ENCODE measurements at regions not wholly inside any gene's neighbourhood (a gene's known extent, or its start where the extent isn't known, plus 50 kb on each side); places are given as distances from the start of the nearest gene placed in this dataset.
A peak's percentile ranks its signal among the peaks of the same experiment; 100 is the strongest.
"Not testable (repeated sequence)": the region's sequence is repeated elsewhere in the genome, so short reads cannot be mapped to it uniquely, and the experiment has no call there.

DNA sequence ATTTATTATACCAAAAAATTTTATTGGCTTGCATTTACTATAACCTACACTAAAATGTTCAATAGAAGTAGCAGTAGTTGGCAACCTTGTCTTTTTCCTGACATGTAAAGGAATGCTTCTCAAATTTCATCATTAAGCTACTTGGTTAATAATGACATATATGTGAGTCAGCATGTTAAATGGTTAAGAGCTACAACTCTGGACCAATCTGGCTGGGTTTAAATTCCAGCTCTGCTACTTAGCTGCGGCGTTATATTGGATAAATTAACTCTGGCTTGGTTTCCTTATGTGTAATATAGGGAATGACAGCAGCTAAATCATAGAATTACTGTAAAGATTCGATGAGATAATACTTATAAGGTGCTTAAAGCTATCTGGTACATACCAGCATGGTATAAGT lies 53.7 kb upstream of the OTOGL start:
- DNase-seq (ENCODE audit: low read depth in 4 of 4, low spot score in 3 of 4), result no peak

DNA sequence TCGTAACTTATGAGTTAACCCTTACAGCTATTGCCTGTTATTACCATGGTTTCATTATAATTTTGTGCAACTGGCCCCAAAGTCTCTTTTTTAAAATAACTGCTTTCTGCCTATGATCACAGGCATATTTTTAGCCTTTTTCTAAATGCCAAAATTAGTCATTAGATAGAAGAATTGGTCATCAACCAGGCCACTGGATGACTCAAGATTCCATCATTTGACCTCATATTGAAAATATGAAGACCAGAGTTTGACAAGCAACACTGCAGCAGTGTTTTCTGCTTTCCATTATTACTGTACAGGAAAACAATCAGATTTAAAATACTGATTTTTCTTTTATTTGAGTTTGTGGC lies 54.7 kb upstream of the OTOGL start:
- no peak for DNase-seq (ENCODE audit: low read depth in 4 of 4, low spot score in 3 of 4)

DNA sequence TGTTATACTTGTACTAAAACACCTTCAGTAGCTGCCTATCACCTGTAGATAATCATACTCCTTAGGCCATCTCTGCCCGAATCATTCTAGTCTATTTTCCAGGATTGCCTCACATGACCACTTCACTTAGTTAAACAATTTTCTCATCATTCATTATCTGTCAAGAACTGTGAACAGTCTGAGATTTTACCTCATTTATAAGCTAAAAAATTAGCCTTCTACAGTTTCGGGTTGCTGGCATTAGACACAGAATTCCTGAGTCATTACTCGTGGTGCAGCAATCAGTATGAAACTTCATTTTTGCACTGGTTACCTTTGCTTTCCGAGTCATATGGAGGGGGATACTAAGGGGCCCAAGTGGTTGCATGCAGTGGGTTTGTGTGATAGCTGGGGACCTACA lies 57.6 kb upstream of the OTOGL start:
- no peak for DNase-seq (ENCODE audit: low read depth in 4 of 4, low spot score in 3 of 4)

DNA sequence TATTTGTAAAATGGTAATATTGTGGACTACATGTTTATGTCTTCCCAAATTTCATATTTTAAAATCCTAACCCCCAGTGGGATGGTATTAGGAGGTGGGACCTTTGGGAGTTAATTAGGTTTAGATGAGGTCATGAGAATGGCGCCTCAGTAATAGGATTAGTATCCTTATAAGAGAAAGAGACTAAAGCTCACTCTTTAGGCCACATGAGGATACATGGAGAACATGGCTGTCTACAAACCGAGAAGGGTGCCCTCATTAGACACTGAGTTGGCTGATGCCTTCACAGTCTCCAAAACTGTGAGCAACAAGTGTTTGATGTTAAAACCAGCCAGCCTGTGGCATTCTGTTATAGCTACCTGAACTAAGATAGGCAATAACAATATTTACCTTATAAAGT lies 58.3 kb upstream of the OTOGL start:
- no peak for DNase-seq (ENCODE audit: low read depth in 4 of 4, low spot score in 3 of 4)

DNA sequence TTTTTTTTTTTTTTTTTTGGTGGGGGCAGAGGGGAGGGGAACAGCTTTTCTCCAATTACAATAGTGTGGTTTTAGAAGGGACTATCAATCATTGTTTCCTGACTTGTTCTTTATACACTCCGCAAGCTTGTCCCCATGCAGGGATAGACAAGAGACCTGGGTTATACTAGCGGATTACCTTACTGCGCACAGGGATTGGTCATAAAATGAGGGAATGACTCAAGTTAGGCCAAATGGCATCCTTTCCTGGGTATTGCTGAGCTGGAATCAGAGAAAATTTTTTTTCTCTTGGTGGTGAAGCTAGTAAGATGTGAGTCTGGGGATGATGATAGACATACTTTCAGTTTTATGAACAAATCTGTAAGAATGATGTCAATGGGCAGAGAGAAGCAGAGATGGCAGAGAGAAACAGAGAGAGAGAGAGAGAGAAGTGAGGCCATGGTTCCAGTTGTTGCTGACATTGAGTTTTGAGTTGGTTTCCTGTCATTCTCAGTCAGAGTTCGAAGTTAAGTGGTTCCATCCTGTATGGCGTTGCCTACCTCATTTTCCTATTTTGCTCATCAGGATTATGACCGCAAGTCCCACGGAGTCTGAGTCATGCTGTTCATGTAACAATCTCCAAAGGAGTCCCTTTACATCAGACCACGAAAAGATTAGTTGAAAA lies 59.1 kb upstream of the OTOGL start:
- no peak for DNase-seq (ENCODE audit: low read depth in 4 of 4, low spot score in 3 of 4)

DNA sequence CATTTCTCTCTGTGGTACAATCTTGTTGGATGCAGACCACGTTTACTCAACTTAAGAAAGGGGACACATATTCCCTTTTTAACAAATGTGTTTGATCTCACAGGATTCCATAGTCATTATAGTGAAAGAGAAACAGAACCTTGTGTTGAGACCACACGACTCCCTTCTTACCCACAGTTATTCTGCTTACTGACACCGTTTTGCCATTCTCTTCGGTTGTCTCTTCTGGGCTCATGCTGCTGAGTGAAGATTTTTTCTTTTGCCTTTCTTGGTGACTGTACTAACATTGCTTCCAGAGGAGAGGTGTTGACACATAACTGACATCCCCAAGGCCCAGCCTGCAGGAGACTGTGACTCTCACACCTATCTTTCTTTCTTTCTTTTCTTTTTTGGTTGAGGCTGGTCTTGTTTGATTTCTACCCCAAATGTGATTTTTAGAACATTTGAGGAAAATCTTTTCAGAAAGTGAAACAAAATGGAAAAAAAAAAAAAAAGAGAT lies 61.2 kb upstream of the OTOGL start:
- DNase-seq (ENCODE audit: low read depth in 4 of 4, low spot score in 3 of 4), result no peak

DNA sequence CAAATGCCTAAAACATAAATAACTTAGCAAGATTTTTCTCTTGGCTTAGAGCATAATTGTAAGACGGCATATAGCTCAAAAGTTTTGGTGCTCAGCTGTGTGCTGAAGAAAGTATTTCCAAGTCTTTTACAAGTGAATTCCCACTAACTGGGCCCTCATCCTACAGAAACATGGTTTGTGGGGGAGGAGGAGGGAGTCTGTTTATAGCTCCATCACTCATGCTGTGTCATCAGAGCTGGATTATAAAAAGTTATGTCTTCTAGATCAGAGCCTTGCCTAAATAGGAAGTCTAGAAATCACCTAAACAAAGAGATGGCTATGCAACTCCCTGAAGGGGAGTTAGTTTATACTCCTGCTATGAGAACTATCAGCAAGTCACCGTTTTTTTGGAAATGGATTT lies 65.9 kb upstream of the OTOGL start:
- DNase-seq (ENCODE audit: low read depth in 4 of 4, low spot score in 3 of 4), result peak; percentile 29 to 52 (median 41)

DNA sequence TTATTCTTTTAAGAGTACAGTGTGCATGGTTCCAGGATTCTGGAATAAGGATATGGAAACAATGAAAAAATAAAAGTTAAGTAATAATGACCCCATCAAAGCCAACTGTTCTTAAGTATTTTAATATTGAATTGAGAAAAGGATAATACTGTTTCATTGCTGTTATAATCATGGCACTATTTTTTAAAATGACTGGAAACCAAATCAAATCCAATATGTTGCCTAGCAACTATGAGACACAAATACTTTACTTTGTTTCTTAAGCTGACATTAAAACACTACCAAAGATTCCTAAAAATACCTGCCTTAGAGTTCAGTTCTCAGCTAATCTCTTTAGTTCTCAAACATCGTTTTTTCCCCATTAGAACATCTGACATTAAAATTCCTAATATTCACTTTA lies 66.4 kb upstream of the OTOGL start:
- no peak for DNase-seq (ENCODE audit: low read depth in 4 of 4, low spot score in 3 of 4)

DNA sequence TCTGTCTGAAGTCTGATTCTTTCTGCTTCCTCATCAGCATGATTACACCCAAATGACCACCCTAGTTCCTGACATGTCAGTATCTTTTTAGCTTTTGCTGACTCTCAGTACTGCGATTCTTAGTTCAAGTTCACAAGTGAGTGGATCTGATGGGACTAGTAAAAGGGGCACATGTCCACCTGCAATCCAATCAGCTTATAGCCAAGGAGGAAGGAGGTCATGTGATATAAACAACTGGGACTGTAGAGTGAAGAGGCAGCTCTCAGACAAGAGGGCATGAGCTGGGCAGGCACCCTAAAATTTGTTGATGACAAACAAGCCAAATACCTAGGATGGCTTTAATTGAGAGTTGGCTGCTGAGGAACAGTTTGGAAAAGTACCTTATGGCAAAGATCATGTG lies 68.1 kb upstream of the OTOGL start:
- no peak for DNase-seq (ENCODE audit: low read depth in 4 of 4, low spot score in 3 of 4)

DNA sequence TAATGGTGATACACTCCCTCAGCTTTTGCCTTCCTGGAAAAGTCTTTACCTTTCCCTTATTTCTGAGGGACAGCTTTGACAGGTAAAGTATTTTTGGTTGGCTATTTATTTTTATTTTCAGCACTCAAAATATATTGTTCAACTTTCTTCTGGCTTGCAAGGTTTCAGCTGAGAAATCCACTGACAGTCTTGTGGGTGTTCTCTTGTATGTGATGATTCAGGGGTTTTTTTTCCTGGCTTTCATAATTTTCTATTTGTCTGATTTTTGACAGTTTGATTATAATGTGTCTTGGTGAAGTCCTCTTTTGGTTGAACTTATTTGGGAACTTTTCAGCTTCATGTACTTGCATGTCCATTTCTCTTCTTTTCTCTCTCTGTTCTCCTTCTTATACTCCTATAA lies 73.7 kb upstream of the OTOGL start:
- DNase-seq (ENCODE audit: low read depth in 4 of 4, low spot score in 3 of 4), result no peak

DNA sequence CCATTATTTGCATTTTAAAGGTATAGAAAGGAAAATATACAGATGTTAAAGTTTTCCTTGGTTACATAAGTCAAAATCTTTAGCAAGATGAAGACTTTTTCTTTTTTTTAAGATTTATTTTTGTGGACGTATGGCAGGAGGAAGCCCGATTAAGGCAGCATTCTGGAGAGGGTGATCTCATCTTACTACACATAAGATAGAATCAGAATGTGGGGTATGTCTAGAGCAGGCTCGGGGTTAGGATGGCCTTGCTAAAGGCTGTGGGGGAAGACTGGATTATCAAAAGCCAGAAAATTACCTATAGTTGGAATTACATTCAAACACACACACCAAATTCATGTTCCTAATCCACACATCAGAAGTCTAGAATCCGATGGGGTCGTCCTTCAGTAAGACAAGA lies 79.6 kb upstream of the OTOGL start:
- DNase-seq (ENCODE audit: low read depth in 4 of 4, low spot score in 3 of 4), result no peak

DNA sequence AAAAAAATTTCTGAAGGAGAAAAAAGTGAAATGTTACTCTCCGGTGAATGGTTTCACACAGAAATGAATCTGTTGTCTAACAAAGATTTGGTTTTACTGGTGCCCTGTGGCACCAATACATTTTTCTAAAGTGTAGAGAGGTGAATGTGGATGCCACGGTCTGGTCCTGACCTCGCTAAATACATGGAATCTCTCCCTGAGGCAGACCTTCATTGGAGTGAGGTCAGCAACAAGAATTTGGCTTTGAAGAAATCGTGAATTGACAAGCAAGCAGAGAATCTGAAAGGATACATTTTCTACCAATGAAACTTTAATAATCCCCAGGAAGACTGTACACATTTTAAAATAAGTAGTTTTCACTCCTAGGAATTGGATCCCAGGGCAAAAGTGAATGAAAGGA lies 81.2 kb upstream of the OTOGL start:
- DNase-seq (ENCODE audit: low read depth in 4 of 4, low spot score in 3 of 4), result no peak

DNA sequence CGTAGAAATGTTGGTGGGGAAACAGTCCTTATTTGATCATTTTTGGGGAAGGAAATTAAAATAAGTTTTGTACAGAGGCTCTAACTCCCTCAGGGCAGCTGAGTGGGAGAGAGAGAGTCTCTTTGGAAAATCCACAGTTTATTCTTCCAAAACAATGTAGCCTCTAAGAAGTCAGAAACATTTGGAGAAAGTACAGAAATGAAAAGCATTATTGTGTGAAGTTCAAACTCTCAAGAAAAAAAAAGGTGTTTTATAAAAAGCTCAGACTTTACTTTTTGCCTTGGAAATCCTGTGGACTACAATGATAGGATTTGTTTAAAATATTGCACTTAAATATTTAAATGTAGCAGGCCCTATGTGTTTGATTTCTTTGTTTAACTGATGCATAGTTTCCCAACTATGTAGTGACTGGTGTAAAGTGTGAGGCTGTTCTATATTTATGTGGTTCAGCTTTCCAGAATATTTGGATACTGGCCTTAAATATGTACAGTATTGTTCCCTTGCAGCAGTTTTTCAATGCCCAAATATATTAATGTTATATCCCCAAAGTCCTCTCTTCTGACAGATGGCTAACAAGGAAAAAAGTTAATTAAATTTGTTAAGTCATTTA lies 82.0 kb upstream of the OTOGL start:
- DNase-seq (ENCODE audit: low read depth in 4 of 4, low spot score in 3 of 4), result no peak

DNA sequence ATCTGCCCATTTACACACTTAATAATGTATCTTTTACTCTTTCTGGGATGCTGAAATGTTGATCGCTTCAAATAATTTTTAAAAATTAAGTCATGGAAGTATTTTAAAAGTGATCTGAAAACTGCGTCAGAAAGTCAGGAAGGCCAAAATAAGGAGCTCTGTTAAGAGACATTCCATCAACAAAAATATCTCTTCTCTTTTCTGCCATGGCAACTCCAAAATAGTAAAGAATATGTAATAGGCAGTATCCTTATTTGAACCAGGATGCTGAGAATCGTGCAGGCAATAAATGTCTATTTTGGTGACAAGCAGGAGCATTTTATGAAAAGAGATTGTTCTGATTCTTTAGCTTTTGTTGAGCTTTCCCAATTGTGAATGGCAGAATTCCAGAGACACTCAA lies 81.8 kb upstream of the PPP1R12A start:
- no peak for DNase-seq (ENCODE audit: low read depth in 4 of 4, low spot score in 3 of 4)

DNA sequence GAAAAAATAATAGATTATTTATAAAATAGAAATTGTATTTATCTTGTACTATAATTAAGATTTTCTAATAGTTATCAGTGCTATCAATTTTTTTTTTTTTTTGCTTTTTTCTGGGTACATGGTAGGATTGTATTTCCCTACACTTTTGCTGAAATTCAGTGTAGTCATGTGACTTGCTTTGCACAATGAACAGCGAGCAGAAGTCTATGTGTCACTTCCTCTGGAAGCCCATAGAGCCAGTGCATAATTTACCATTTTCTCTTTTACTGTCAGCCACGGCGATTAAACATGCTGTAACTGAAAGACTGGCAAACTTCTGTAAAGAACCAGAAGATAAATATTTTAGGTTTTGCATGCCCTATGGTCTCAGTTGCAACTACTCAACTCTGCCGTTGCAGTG lies 80.8 kb upstream of the PPP1R12A start:
- no peak for DNase-seq (ENCODE audit: low read depth in 4 of 4, low spot score in 3 of 4)

DNA sequence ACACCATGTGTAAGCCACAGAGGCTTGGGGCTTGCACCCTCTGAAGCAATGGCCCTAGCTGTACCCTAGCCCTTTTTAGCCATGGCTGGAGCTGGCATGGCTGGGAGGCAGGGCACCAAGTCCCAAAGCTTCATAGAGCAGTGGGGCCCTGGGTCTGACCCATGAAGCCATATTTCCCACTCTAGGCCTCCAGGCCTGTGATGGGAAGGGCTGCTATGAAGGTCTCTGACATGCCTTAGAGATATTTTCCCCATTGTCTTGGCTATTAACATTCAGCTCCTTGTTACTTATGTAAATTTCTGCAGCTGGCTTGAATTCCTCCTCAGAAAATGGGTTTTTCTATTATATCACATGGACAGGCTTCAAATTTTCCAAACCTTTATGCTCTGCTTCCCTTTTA lies 68.8 kb upstream of the PPP1R12A start:
- not testable (repeated sequence) for DNase-seq (ENCODE audit: low read depth in 4 of 4, low spot score in 3 of 4)

DNA sequence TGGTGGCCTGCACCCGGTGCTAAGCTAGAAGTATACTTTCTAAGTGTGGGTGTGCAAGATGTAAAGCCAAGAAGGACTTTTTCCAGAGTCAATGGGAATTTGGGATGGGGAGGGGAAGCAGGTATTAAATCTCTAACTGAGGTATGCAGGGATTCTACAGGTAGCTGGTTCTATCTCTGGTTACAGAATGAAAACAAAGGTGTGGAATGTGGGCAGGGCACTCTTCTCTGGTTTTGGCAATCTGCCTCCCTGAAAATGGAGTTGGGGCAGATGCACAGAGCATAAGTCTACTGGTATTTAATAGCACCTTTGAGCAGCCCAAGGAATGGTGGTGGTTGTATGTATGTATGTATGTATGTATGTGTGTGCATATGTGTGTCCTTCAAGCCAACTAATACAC lies 66.7 kb upstream of the PPP1R12A start:
- DNase-seq (ENCODE audit: low read depth in 4 of 4, low spot score in 3 of 4), result no peak

DNA sequence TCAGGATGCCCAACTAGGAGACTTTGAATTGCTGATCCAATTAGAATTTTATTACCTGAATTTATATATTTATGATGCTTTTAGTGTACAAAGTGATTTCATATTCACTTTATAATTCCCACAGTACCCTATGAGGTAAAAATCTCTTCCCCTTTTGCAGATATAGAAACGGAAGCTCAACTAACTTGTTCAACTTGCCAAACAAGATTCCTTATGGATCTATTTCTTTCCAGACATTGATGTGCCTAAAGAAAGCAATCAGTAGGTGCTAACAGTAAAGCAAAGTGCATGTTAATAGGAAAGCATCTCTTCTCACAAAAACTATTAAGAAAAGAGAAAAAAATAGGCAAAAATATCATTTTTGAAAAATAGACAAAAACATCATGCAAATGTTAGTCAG lies 65.9 kb upstream of the PPP1R12A start:
- DNase-seq (ENCODE audit: low read depth in 4 of 4, low spot score in 3 of 4), result no peak

DNA sequence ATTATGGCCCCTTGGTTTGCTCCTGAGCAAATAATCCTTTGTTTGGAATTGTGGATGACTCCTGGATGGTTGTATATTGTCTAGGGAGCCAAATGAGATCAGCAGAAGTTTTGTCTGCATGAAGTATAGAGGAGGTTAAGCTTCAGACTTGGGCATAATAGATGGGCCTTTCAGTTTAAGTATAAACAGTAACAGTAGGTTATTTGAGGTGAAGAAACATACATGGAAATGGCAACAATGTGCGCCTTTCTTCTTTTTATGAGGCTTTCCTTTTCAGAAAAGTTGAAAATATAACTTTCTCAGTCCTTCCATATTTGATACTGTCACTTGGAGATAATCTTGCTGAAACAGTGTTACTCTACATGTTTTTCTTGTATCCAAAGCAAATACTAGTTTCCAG lies 63.7 kb upstream of the PPP1R12A start:
- DNase-seq (ENCODE audit: low read depth in 4 of 4, low spot score in 3 of 4), result no peak

DNA sequence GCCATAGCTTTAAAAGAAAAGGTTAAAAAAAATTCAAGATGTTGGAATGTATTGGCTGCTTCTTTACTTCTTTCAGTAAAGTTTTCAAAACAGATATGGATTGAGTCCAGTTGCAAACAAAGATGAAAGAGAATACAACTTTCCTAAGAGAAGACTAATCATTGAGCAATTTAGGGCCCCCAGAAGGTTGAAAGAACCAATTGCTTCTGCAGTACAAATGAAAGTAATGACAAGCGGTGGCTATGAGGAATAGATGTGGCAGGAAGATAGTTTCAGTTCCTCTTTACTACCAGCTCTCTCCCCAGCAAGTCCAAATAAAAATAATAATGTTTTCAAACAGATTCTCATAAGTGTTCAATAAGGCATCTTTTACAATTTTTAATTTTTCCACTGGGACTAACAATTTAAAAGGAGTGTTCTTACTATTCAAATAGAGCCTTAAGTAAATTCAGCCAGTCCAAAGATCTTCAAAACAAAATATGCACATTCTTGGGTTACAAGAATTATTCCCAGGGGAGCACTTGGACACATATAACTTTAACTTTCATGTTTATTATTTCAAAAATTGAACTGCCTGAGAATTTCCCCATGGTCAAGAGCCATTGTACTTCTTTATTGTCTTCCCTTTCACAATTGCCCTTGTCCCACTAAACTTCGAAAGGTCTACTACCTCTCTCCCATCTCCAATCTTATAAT lies 62.3 kb upstream of the PPP1R12A start:
- no peak for DNase-seq (ENCODE audit: low read depth in 4 of 4, low spot score in 3 of 4)

DNA sequence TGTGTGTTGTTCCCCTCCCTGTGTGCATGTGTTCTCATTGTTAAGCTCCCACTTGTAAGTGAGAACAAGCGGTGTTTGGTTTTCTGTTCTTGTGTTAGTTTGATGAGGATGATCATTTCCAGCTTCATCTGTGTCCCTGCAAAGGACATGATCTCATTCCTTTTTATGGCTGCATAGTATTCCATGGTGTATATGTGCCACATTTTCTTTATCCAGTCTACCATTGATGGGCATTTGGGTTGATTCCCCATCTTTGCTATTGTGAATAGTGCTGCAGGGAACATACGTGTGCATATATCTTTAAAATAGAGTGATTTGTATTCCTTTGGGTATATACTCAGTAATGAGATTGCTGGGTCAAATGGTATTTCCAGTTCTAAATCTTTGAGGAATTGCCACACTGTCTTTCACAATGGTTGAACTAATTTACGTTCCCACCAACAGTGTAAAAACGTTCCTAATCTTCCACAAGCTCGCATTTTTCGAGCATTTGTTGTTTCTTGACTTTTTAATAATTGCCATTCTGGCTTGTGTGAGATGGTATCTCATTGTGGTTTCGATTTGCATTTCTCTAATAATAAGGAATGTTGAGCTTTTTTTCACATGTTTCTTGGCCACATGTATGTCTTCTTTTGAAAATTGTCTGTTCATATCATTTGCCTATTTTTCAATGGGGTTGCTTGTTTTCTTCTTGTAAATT lies 60.6 kb upstream of the PPP1R12A start:
- not testable (repeated sequence) for DNase-seq (ENCODE audit: low read depth in 4 of 4, low spot score in 3 of 4)
